ENCODE measurements at regions not wholly inside any gene's neighbourhood (a gene's known extent, or its start where the extent isn't known, plus 50 kb on each side); places are given as distances from the start of the nearest gene placed in this dataset.

- H3K9me3 ChIP-seq (ENCODE audit: severe bottlenecking): no peaks in the 10 kb centered on the region
- TF ChIP-seq, protein P1, sequence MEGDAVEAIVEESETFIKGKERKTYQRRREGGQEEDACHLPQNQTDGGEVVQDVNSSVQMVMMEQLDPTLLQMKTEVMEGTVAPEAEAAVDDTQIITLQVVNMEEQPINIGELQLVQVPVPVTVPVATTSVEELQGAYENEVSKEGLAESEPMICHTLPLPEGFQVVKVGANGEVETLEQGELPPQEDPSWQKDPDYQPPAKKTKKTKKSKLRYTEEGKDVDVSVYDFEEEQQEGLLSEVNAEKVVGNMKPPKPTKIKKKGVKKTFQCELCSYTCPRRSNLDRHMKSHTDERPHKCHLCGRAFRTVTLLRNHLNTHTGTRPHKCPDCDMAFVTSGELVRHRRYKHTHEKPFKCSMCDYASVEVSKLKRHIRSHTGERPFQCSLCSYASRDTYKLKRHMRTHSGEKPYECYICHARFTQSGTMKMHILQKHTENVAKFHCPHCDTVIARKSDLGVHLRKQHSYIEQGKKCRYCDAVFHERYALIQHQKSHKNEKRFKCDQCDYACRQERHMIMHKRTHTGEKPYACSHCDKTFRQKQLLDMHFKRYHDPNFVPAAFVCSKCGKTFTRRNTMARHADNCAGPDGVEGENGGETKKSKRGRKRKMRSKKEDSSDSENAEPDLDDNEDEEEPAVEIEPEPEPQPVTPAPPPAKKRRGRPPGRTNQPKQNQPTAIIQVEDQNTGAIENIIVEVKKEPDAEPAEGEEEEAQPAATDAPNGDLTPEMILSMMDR (IDR thresholded peaks at IDR 0.05; ENCODE audit: poor library complexity, severe bottlenecking): no peak
- no peaks in the 10 kb centered on the region for H3K4me1 ChIP-seq (ENCODE audit: insufficient read depth, poor library complexity, severe bottlenecking)
- no peaks in the 10 kb centered on the region for H3K36me3 ChIP-seq (ENCODE audit: low read depth)
- ATAC-seq (ENCODE audit: low read depth): no peak
- H3K27ac ChIP-seq (ENCODE audit: poor library complexity, severe bottlenecking): no peak overlapping the region
- no peak overlapping the region for H3K4me3 ChIP-seq (ENCODE audit: severe bottlenecking)
- no peak for DNase-seq (ENCODE audit: low spot score)
- H3K27me3 ChIP-seq (ENCODE audit: insufficient read depth, poor library complexity, severe bottlenecking): no peaks in the 10 kb centered on the region
These were observed 183.5 kb downstream of the DUSP10 start for GRCh38 chr1:221558396-221558795.

DNA sequence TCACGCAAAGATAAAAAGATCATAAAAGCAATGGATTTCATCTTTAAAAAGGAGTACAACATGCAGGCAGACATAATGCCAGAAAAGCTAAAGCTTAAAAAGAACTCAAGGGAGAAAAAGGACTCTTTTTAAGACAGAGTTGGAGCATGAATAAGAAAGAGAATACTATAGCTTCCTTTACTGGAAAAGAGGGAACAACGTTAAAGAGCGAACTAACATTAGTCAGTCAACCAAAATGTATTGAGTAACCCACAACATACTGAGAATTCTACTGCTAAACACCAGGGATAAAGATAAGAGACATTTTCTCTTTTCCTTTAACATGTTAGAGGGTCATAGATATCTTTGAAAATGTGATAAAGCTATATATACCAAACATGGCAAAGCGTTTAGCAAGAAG lies 182.0 kb downstream of the DUSP10 start:
- TF ChIP-seq, protein P1 (IDR thresholded peaks at IDR 0.05; ENCODE audit: poor library complexity, severe bottlenecking): no peak
- Histone ChIP-seq H3K4me3 (ENCODE audit: severe bottlenecking) (no peak overlapping the region), H3K9me3 (ENCODE audit: severe bottlenecking) (no peaks in the 10 kb centered on the region), H3K4me1 (ENCODE audit: insufficient read depth, poor library complexity, severe bottlenecking) (no peaks in the 10 kb centered on the region), H3K27me3 (ENCODE audit: insufficient read depth, poor library complexity, severe bottlenecking) (no peaks in the 10 kb centered on the region), H3K36me3 (ENCODE audit: low read depth) (no peaks in the 10 kb centered on the region), H3K27ac (ENCODE audit: poor library complexity, severe bottlenecking) (no peak overlapping the region)
- DNase-seq (ENCODE audit: low spot score) (no peak), ATAC-seq (ENCODE audit: low read depth) (no peak)

- ATAC-seq (ENCODE audit: low read depth) (no peak), DNase-seq (ENCODE audit: low spot score) (no peak)
- Histone ChIP-seq H3K4me3 (ENCODE audit: severe bottlenecking) (no peak overlapping the region), H3K27me3 (ENCODE audit: insufficient read depth, poor library complexity, severe bottlenecking) (no peaks in the 10 kb centered on the region), H3K4me1 (ENCODE audit: insufficient read depth, poor library complexity, severe bottlenecking) (no peaks in the 10 kb centered on the region), H3K27ac (ENCODE audit: poor library complexity, severe bottlenecking) (no peak overlapping the region), H3K36me3 (ENCODE audit: low read depth) (no peaks in the 10 kb centered on the region), H3K9me3 (ENCODE audit: severe bottlenecking) (no peaks in the 10 kb centered on the region)
- TF ChIP-seq, protein P1 (IDR thresholded peaks at IDR 0.05; ENCODE audit: poor library complexity, severe bottlenecking): no peak
These were observed 179.1 kb downstream of the DUSP10 start for GRCh38 chr1:221562542-221563475.

GRCh38 chr1:221563476-221563921 lies 178.4 kb downstream of the DUSP10 start:
- Histone ChIP-seq H3K9me3 (ENCODE audit: severe bottlenecking) (no peaks in the 10 kb centered on the region), H3K27me3 (ENCODE audit: insufficient read depth, poor library complexity, severe bottlenecking) (no peaks in the 10 kb centered on the region), H3K4me3 (ENCODE audit: severe bottlenecking) (no peak overlapping the region), H3K36me3 (ENCODE audit: low read depth) (no peaks in the 10 kb centered on the region), H3K4me1 (ENCODE audit: insufficient read depth, poor library complexity, severe bottlenecking) (no peaks in the 10 kb centered on the region), H3K27ac (ENCODE audit: poor library complexity, severe bottlenecking) (no peak overlapping the region)
- TF ChIP-seq, protein P1 (IDR thresholded peaks at IDR 0.05; ENCODE audit: poor library complexity, severe bottlenecking): no peak
- no peak for DNase-seq (ENCODE audit: low spot score)
- ATAC-seq (ENCODE audit: low read depth): no peak

DNA sequence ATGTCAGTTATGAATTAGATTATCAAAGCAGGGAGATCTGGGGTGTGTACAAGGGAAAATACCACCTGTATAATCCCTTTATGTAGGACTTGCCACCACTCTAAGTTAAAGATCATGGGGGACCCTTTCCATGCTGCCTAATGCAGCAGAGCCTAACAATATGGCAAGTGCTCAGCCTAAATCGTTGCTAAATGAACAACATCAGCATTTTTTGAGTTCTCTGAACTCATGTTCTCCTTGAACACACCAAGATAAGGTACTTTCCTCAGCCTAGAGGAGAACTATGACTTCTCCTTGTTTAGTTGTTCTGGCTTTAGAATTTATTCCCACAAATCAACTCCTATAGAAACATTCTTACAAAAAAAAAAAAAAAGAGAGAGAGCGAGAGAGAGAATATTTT lies 177.0 kb downstream of the DUSP10 start:
- H3K9me3 ChIP-seq (ENCODE audit: severe bottlenecking): no peaks in the 10 kb centered on the region
- no peaks in the 10 kb centered on the region for H3K27me3 ChIP-seq (ENCODE audit: insufficient read depth, poor library complexity, severe bottlenecking)
- no peak for ATAC-seq (ENCODE audit: low read depth)
- no peak overlapping the region for H3K4me3 ChIP-seq (ENCODE audit: severe bottlenecking)
- no peaks in the 10 kb centered on the region for H3K36me3 ChIP-seq (ENCODE audit: low read depth)
- H3K27ac ChIP-seq (ENCODE audit: poor library complexity, severe bottlenecking): no peak overlapping the region
- no peak for DNase-seq (ENCODE audit: low spot score)
- H3K4me1 ChIP-seq (ENCODE audit: insufficient read depth, poor library complexity, severe bottlenecking): no peaks in the 10 kb centered on the region
- TF ChIP-seq, protein P1 (IDR thresholded peaks at IDR 0.05; ENCODE audit: poor library complexity, severe bottlenecking): no peak

Data from RWPE2 (cell line).